ENCODE measurements at regions not wholly inside any gene's neighbourhood (a gene's known extent, or its start where the extent isn't known, plus 50 kb on each side); places are given as distances from the start of the nearest gene placed in this dataset.

DNA sequence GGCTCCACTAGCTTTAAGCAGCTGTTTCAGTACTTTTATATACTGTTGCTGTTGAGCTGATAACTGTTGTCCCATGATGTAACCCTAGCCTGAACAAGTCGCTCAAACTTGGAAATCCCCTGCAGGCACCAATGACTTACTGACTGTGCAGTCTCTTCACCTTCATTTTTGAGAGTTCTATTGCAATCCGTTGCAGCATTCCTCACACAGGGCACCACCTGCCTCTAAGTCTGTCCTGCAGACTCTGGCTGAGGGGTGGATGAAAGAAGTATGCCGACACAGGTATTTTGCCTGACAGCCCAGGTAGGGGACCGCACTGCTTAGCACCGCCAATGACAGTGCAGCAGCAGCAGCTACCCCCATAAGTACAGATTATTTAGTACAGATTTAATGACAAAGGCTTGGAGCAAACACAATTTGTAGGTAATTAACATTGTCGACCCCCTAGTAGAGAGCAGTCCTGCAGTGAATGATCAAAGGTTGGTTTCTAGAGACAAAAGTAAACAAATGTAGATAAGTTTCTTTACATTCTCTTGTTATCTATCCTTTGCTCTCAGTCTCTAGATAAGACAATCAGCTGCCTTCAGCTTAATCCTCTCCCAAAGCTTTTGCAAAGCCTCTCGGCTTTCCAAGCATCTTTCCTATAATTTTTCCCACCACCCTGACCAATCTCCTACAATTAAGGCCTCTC lies 205.0 kb downstream of the PABPC4L start:
- DNase-seq (ENCODE audit: low read depth): no peak
- no peaks in the 10 kb centered on the region for H3K27me3 ChIP-seq (ENCODE audit: control insufficient read depth, insufficient read depth, low read length)
- ChIA-PET CTCF (interaction anchor here (1.0 kb wide), 1 partner anchor 16 kb away, joined by 3 read pairs; no protein-coding TSS in a partner anchor), POLR2A (no interaction called here)
- no peak for TF ChIP-seq CTCF (IDR thresholded peaks at IDR 0.05; ENCODE audit: insufficient read depth, low read depth, low read length)
- H3K4me3 ChIP-seq (ENCODE audit: low read depth, low read length): no peak overlapping the region
- H3K36me3 ChIP-seq (ENCODE audit: control insufficient read depth, insufficient read depth, low read length): no peaks in the 10 kb centered on the region

DNA sequence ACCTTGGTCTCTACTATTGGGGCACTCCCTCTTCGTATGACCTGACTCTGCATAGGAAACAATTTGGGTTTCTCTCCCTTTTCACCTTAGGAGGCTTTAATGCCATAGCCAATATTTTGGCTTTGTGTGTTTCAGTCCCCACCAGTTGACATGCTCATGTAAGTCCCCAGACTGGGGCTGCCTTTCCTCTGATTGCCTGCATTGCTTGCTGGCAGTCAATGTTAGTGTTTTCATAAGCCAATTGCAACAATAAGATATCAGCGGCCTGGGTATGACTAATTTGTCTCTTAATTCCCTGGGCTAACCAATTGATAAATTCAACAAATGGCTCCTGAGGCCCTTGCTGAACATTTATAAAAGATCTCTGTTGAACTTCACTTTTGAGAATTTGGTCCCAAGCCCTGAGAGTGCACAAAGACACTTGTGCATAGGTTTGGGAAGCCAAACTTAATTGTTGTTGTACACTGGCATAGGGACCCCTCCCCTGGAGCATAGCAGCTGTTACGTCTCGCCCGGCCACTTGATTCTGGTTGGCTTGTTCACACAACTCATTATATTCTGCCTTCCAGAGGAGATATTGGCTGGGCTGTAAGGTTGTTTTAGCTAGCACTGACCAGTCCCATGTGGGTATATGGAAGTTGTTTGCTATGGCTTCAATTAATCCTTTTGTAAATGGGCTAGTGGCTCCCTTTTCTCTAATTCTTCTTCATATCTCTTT lies 206.2 kb downstream of the PABPC4L start:
- CTCF ChIA-PET: no interaction called here
- no peak for TF ChIP-seq CTCF (IDR thresholded peaks at IDR 0.05; ENCODE audit: insufficient read depth, low read depth, low read length)
- POLR2A ChIA-PET: no interaction called here
- no peak for DNase-seq (ENCODE audit: low read depth)
- H3K4me3 ChIP-seq (ENCODE audit: low read depth, low read length): no peak overlapping the region
- no peaks in the 10 kb centered on the region for H3K27me3 ChIP-seq (ENCODE audit: control insufficient read depth, insufficient read depth, low read length)
- H3K36me3 ChIP-seq (ENCODE audit: control insufficient read depth, insufficient read depth, low read length): no peaks in the 10 kb centered on the region

- H3K27me3 ChIP-seq (ENCODE audit: control insufficient read depth, insufficient read depth, low read length): no peaks in the 10 kb centered on the region
- H3K4me3 ChIP-seq (ENCODE audit: low read depth, low read length): no peak overlapping the region
- POLR2A ChIA-PET: no interaction called here
- DNase-seq (ENCODE audit: low read depth): peak; percentile 46
- no peak for TF ChIP-seq CTCF (IDR thresholded peaks at IDR 0.05; ENCODE audit: insufficient read depth, low read depth, low read length)
- CTCF ChIA-PET: no interaction called here
- H3K36me3 ChIP-seq (ENCODE audit: control insufficient read depth, insufficient read depth, low read length): no peaks in the 10 kb centered on the region
Measured at GRCh38 chr4:133982533-133983224, 218.9 kb downstream of the PABPC4L start.

DNA sequence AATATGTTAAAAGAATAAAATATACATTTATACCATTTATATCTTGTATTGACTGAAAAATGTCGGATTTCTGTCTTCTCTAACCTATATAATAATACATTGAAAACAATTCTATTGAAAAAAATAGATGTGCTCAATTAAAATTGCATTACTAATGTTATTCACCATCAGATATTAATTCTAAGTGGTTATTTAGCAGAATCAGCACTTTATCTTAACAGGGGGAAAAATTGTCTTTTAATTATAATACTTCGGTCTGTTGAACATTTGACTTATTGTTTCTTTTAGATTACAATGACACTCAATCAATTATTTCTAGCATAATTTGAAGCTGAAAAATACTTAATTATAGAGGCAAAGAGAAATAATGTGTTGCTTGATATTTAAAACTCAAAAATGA lies 220.3 kb downstream of the PABPC4L start:
- Histone ChIP-seq H3K4me3 (ENCODE audit: low read depth, low read length) (no peak overlapping the region), H3K36me3 (ENCODE audit: control insufficient read depth, insufficient read depth, low read length) (no peaks in the 10 kb centered on the region), H3K27me3 (ENCODE audit: control insufficient read depth, insufficient read depth, low read length) (no peaks in the 10 kb centered on the region)
- no peak for TF ChIP-seq CTCF (IDR thresholded peaks at IDR 0.05; ENCODE audit: insufficient read depth, low read depth, low read length)
- DNase-seq (ENCODE audit: low read depth): no peak
- CTCF ChIA-PET: no interaction called here
- POLR2A ChIA-PET: no interaction called here

DNA sequence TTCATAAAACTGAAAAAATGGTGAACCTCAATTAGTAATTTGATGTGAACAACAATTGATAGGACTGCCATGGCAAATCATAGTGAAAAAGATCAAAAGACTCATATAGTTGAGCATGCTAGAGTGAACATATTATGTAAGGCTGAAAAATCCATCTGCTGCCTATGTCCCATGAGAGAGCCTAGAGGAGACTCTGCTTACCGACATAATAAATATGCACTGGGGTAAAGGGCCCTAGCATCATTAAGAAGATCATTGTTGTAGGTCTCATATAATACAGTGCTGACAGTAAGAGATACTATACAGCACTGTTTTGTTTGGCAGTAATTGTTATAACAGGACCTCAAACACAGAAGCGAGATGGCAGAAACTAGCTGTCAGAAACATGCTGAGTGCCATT lies 229.0 kb downstream of the PABPC4L start:
- TF ChIP-seq CTCF (IDR thresholded peaks at IDR 0.05; ENCODE audit: insufficient read depth, low read depth, low read length): no peak
- no peak overlapping the region for H3K4me3 ChIP-seq (ENCODE audit: low read depth, low read length)
- CTCF ChIA-PET: no interaction called here
- no peak for DNase-seq (ENCODE audit: low read depth)
- no peaks in the 10 kb centered on the region for H3K27me3 ChIP-seq (ENCODE audit: control insufficient read depth, insufficient read depth, low read length)
- no peaks in the 10 kb centered on the region for H3K36me3 ChIP-seq (ENCODE audit: control insufficient read depth, insufficient read depth, low read length)
- POLR2A ChIA-PET: no interaction called here
